ENCODE measurements at regions not wholly inside any gene's neighbourhood (a gene's known extent, or its start where the extent isn't known, plus 50 kb on each side); places are given as distances from the start of the nearest gene placed in this dataset.

- no peak for DNase-seq
Observed at GRCh38 chr16:9425236-9425635, 333.8 kb downstream of the HAPSTR1 start.

- DNase-seq: no peak
Observed at GRCh38 chr16:9428355-9429005, 337.0 kb downstream of the HAPSTR1 start.

GRCh38 chr16:9429646-9430330 lies 338.3 kb downstream of the HAPSTR1 start:
- DNase-seq: no peak

GRCh38 chr16:9434659-9435058 lies 343.2 kb downstream of the HAPSTR1 start:
- no peak for DNase-seq

- DNase-seq: no peak
Observed at GRCh38 chr16:9436175-9436574, 344.7 kb downstream of the HAPSTR1 start.

- no peak for DNase-seq
Observed at GRCh38 chr16:9437115-9437514, 345.7 kb downstream of the HAPSTR1 start.

GRCh38 chr16:9438991-9439390 lies 347.5 kb downstream of the HAPSTR1 start:
- no peak for DNase-seq

- no peak for DNase-seq
Observed at GRCh38 chr16:9441012-9441411, 349.6 kb downstream of the HAPSTR1 start.

- DNase-seq: no peak
Observed at GRCh38 chr16:9443864-9444263, 352.4 kb downstream of the HAPSTR1 start.

GRCh38 chr16:9446471-9447194 lies 355.2 kb downstream of the HAPSTR1 start:
- no peak for DNase-seq

GRCh38 chr16:9447195-9447551 lies 355.7 kb downstream of the HAPSTR1 start:
- DNase-seq: peak; percentile 58

- no peak for DNase-seq
Observed at GRCh38 chr16:9447699-9448098, 356.3 kb downstream of the HAPSTR1 start.

- no peak for DNase-seq
Observed at GRCh38 chr16:9449597-9449996, 358.2 kb downstream of the HAPSTR1 start.

GRCh38 chr16:9457215-9457614 lies 365.8 kb downstream of the HAPSTR1 start:
- no peak for DNase-seq

GRCh38 chr16:9458816-9459215 lies 367.4 kb downstream of the HAPSTR1 start:
- DNase-seq: peak; percentile 59

- no peak for DNase-seq
Observed at GRCh38 chr16:9462984-9463383, 371.5 kb downstream of the HAPSTR1 start.

GRCh38 chr16:9463461-9463860 lies 372.0 kb downstream of the HAPSTR1 start:
- no peak for DNase-seq

GRCh38 chr16:9465161-9465560 lies 373.7 kb downstream of the HAPSTR1 start:
- DNase-seq: no peak

- no peak for DNase-seq
Observed at GRCh38 chr16:9469512-9469911, 378.1 kb downstream of the HAPSTR1 start.

GRCh38 chr16:9476744-9477143 lies 385.3 kb downstream of the HAPSTR1 start:
- no peak for DNase-seq

GRCh38 chr16:9479008-9479407 lies 387.6 kb downstream of the HAPSTR1 start:
- DNase-seq: no peak

- no peak for DNase-seq
Observed at GRCh38 chr16:9480503-9480902, 389.1 kb downstream of the HAPSTR1 start.

- no peak for DNase-seq
Observed at GRCh38 chr16:9481747-9482730, 390.6 kb downstream of the HAPSTR1 start.
